ENCODE measurements at regions not wholly inside any gene's neighbourhood (a gene's known extent, or its start where the extent isn't known, plus 50 kb on each side); places are given as distances from the start of the nearest gene placed in this dataset.
"Not testable (repeated sequence)": the region's sequence is repeated elsewhere in the genome, so short reads cannot be mapped to it uniquely, and the experiment has no call there.

DNA sequence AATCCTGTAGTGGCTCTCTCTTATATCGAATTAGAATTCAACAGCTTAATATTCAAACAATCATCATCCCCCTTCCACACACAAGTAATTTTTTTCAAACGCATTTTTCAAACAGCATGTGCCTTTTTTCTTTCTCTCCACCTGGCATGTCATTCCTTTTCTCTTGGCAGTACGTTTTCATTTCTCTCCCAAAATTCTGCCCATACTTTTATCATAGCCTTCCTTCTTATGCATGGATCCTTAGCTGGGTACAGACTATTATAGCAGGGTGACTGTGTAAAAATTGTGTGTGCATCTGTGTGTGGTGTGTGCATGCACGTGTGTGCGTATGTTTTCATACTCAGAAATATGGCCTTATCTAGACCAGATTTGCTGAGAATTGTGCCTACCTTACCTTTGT is 184.3 kb downstream of the ZC3H11B start:
- no peak for DNase-seq

DNA sequence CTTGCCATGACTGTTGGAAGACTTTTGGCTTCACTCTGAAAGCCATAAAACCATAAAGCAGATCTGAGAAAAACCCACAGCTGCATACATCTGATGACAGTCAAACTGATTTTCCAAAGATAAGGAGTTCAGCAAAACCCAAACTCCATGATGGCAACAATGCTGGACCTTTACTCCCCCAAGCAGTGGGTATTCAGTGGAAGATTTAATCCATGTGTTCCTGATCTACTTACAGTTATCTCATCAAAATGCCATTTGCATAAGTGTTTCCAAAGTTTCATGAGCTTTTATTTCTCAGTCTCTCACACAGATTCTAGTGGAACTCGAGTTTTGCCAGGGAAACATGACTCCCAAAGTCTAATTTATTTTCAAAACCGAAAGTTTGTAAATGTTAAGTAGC is 184.9 kb downstream of the ZC3H11B start:
- no peak for DNase-seq

DNA sequence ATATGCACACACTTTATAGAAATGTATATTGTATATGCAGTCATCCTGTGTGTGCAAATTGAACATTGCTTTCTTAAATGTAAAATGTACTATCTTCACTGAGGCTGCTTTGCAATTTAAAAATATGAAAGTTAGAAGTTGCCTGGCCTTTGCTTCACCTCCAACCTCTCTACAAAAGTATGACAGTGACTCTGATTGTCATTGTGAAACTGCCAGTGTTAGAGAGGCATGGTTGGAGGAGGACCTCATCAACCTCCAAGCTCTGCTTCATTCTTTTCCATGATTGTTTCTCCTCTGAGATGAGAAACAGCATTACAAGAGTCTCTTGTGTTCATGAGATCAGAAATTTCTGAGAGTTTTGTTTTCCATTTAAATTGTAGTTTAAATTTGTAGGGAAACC is 185.5 kb downstream of the ZC3H11B start:
- DNase-seq = no peak

DNA sequence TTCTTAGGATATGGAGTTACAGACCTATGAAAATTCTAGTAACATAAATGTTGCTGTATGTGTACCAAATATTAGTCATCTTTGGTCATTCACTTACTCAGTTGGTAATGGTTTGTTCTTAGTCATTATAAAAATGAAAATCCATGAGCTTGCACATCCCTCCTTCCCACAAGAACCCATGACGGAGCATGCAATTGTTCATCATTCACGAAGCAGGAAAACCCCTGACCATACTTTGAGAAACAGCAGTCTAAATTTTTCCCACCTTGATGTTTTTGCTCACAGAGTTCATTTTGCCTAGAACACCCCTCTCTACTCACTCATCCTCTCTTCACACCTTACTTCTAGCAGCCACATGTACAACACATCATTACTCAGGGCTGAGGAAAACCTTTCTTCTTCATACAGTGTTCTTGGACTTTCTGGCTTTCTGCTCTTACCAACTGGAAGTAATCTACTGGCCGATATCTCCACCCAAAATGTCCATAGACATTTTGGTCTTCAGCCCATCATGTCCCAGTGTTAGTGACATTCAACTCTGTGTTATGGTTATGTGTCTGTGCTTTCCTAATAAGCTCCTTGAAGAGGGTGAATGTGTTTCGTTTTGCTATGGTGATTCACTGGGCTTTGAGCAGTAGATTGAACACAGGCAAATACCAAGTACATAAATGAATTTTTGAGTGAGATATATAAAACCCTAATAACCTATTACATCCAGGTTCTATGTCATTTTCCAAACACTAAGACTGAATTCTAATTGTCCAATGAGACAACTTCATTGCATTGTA is 189.9 kb downstream of the ZC3H11B start:
- DNase-seq = no peak

DNA sequence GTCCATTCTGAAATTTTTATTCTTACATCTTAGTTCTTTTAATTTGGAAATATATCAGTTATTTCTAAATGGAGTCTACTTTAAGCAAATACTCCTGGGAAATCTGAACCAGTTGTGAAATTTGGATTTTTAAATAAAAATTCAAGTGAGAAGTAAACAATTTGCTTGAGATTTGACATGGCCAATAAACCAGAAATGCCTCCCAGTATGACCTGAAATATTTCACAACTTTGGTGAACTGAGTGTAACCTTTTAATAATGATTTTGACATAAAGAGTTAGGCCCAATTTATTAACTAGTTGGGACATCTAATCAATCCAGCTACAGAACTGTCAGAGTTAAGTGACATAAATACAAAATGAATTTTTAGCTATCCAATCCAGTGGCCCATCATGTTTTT is 192.0 kb downstream of the ZC3H11B start:
- no peak for DNase-seq

DNA sequence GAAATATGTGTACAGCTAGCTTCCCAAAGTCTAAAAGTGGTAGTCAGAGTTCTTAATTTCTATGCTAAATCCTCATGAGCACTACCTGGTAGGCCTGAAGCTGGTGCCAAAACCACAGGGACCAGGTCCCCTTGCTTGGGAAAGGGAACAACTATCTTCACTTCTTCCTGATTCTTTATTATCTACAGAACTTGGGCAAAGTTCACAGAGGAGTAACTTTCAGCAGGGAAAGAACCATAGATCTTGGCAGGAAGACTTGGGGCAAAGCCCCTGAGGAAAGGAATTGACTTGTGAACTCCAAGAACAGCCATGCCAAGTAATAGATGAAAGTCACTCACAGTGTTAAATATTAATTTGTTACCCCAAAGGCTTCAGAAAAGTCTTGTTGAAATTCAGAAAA is 193.0 kb downstream of the ZC3H11B start:
- DNase-seq = no peak

- no peak for DNase-seq
Observed at GRCh38 chr1:219419065-219419464, 193.8 kb downstream of the ZC3H11B start.

DNA sequence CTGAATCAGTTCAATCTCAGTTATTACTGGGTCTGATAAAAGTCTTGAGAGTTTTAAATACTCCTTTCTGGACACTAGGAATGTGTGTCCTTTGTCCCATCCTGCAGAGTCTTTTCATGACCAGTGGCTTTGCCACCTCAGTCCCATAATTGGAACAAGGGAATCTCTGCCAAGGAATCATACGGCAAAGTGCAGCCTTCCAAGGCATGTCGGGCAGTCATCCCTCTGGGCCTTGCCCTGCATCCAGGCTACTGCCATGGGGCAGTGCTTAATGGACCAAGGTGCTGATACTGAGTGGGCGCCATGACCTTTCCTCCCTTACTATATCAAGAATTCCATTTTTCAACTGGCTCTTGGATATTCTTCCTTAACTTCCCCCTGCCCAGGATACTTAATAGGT is 195.3 kb downstream of the ZC3H11B start:
- no peak for DNase-seq

DNA sequence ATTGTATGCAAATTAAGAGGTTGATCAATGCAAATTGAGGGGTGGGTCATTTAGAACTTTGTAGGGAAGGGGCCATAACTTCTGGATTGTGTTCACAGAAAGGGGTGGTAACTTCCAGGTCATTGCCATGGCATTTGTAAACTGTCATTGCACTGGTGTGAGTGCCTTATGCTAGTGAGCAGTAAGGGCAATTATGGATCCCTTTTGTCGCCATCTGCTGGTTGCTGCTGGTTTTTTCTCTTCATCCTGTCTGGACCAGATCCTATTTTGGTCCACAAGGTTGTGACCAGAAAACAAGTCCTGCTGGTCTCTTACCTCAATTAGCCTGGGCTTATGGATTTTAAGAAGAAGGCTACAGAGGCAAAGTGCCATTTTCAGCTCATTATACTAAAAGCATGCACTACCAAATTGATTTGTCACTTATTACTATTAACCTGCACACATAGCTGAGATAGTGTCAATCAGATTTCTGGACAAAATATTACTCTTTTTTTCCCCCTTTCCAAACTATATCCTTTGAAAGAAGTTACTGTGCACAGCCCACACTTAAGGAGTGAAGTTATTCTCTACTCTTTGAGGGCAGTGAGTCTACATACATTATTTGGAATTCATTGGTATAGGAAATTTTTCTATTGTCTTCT is 196.2 kb downstream of the ZC3H11B start:
- peak in 2 of 4 experiments; percentile 8 to 40 for DNase-seq

DNA sequence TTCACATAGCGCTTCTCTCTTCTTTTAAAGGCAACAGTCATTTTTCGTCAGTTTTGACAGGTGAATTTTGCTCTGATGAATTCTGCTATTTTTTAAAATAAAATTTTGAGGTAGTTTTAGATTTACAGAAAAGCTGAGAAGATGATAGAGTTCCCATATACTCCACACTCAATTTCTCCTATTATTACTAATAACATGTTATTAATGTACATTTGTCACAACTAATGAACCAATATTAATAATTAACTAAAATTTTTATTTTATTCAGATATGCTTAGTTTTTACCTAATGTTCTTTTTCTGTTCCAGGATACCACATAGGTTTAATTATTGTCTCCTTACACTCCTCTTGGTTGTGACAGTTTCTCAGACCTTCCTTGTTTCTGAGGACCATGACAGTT is 197.0 kb downstream of the ZC3H11B start:
- DNase-seq = no peak

- DNase-seq = no peak
Observed at GRCh38 chr1:219415433-219415832, 197.5 kb downstream of the ZC3H11B start.

DNA sequence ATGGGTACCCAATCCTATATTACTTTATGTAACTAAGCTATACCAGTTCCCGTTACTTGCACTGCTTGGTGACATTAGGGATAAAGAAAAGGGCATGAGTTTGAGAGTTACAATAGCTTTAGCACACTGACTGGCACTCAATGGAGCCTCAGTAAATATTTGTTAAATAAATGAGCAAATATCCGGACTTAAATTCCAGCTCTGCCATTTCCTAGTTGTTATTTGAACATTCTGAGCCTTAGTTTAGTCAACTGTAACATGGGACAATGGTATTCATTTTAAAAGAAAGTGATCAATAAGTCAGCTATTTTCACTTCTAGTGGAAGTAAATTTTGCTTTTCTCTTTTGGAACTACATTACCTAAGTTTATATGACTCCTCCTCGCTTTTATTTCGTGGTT is 198.7 kb downstream of the ZC3H11B start:
- DNase-seq = no peak

DNA sequence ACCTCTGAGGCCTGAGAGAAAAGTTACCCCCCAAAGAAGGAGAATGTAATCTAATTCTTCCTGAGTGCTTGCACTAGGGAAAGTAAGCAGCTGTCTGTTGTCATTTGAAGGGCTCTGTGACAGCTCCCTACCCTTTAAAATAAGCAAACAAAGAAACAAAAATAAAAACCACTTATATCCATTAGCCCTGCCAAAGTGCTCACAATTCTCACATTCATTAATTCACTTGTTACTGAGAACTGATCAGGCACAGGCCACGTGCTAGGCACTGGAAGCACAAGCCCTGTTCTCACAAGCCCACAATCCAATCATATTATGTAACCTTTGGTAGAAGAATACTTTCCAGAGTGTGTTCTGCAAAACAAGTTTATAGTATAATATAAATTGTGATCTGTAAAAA is 199.4 kb downstream of the ZC3H11B start:
- no peak for DNase-seq

DNA sequence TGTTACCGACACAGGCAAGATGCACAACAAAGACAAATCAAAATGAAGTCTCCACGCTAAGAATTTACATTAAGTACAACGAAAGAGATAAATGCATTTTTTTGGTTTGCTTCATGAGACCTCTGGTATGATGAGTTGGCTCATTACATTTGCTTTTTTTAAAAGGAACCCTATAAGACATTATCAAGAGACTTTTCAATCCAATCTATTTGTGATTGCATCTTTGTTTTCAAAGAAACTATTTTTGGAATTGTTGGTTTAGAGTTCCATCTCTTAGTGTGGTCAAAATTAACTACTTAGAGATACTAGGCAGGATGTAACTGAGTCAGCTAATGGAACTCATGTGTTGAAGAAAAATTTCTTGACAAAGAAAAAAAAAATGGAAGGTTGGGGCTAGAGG is 200.1 kb downstream of the ZC3H11B start:
- no peak for DNase-seq

DNA sequence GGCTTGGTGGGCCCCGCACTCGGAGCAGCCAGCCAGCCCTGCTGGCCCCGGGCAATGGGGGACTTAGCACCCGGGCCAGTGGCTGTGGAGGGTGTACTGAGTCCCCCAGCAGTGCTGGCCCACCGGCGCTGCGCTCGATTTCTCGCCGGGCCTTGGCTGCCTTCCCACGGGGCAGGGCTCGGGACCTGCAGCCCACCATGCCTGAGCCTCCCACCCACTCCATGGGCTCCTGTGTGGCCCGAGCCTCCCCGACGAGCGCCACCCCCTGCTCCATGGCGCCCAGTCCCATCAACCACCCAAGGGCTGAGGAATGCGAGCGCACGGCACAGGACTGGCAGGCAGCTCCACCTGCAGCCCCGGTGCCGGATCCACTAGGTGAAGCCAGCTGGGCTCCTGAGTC is 202.2 kb downstream of the ZC3H11B start:
- not testable (repeated sequence) for DNase-seq

DNA sequence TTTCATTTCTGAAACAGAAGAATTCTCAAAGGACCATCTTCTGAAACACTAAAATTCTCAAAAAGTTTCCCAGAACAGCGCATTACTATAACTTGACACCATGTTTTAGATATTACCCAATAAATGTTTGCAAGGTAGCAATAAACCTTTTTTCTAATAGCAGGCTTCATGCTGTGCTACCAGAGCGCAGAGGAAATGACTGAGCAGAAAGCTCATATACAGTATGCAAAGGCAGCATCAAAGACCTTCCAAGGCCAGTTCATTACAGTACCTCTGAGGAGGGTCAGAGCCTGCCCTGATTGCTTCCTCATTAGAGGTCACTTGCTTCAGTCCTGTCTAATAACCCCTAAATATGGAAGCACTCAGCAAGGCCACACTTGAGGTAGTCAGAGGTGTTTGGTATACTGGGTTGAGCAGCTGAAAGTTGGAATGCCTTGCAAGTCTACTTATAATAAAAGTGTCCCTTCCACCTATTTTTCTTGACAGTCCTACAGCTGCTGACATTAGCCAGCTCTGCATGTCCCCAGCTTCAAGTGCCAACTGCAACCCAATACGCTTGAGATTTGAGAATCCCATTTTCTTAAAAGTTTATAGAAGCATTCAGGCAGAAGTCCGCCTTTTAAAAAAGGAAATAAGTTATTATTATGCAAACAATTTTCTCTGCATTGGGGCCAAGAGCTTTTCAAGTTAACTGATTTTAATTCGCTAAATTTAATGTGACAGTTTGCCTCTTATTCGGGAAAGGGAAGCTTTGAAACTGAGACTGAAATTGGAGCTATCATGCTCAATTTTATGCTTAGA is 207.2 kb downstream of the ZC3H11B start:
- no peak for DNase-seq

- no peak for DNase-seq
Observed at GRCh38 chr1:219404629-219405028, 208.3 kb downstream of the ZC3H11B start.

GRCh38 chr1:219402925-219403324 is 210.0 kb downstream of the ZC3H11B start:
- DNase-seq = no peak

- no peak for DNase-seq
Observed at GRCh38 chr1:219401724-219402625, 210.9 kb downstream of the ZC3H11B start.

DNA sequence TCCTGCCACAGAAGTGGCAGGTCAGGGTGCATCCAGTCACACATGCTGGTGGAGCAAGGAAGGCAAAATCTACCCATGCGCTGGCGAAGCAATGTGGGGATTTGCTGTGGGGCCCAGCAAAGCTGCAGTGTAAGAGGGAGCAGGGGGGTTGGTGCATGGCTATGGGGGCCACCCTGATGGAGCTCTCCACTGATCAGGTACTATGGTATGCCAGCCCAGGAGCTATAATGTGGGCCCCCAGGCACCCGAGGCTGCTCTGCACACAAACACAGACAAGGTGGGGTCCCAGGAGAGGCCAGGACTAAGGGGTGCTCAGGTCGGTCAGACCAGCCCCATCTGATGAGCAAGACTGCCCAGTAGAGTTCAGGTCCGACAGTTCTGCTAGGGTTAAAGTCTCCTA is 213.5 kb downstream of the ZC3H11B start:
- DNase-seq = no peak

DNA sequence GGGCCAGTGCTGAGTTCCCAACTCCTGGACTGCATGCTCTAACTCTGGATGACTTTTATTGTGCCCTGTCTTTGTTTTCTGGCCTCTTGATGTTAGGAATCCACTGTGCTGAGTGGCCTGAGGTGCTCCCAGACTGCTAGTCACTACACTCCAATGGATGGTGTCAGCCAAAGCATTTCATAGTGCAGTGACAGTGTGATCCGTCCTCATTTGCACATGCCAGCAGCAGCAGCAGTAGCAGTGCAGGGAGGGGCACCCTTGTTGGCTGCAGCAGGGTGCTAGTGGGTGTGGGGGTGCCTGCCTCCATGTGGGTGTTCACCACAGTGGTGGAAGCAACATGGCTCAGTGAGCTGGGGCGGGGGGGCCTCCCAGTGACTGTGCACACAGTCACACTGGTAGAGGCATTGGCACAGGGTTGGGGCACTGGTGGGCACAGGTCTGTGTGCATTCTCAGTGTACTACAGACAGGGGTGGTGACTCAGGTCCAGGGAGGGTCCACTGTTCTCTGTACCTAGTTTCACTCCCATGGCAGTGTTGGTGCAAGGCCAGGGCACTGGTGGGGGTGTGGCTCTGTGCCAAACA is 214.0 kb downstream of the ZC3H11B start:
- no peak for DNase-seq

GRCh38 chr1:219397511-219397910 is 215.4 kb downstream of the ZC3H11B start:
- no peak for DNase-seq

Measured in activated CD4-positive, CD25-positive, alpha-beta regulatory T cell (primary cell).